ENCODE measurements at regions not wholly inside any gene's neighbourhood (a gene's known extent, or its start where the extent isn't known, plus 50 kb on each side); places are given as distances from the start of the nearest gene placed in this dataset.
A peak's percentile ranks its signal among the peaks of the same experiment; 100 is the strongest.

DNA sequence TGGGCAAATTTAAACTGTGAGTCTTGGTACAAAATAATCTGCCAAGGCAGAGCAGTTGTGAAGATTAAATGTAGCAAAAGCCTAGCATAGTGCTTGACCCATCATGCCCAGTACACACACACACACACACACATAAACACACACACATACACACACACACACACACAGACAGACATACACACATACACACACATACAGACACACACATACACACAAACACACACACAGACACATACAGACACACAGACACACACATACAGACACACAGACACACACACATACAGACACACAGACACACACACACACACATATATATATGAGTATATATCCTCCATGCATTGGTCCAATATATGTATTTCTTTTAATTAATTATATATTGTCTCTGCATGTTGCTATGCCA, 328.8 kb upstream of the DNAJC19 start:
- no peaks in the 10 kb centered on the region for H4K20me1 ChIP-seq
- no peaks in the 10 kb centered on the region for H3K27me3 ChIP-seq
- no peaks in the 10 kb centered on the region for H3K36me3 ChIP-seq
- no peak overlapping the region for H3K4me2 ChIP-seq
- H3K9me3 ChIP-seq (replicated peaks in 1 of 11) = no peaks in the 10 kb centered on the region
- no peak overlapping the region for H3K4me3 ChIP-seq
- H3K4me1 ChIP-seq = peaks cover 0 to 4% (median 0%) of the 10 kb centered on the region in 10 experiments; a peak in 1 of 20 replicates
- no peak overlapping the region for H3K27ac ChIP-seq
- TF ChIP-seq Cebpa-rat (IDR thresholded peaks at IDR 0.05) = no peak
- H3K9ac ChIP-seq = no peak overlapping the region

DNA sequence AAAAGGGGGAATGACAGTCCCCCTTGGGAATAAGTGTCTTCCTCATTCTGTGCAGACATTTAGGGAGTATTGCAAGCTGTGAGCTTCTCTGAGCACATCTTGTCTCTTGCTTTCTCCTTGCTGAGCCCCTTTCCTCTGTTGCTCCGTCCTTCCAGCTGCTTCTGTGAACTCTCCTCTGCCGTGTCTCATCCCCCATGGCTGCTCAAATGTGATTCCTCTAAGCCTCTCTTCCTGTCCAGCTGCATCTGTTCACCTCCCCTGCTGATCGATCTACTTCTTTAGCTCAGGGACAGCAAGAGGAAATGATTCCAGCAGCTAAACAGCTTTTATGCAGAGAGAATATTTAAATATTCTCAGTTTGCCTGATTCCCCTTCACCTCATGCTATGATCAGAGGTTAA, 328.0 kb upstream of the DNAJC19 start:
- H3K27ac ChIP-seq = no peak overlapping the region
- no peaks in the 10 kb centered on the region for H3K36me3 ChIP-seq
- no peak overlapping the region for H3K4me3 ChIP-seq
- H3K4me2 ChIP-seq = 0 out of 22 replicates have a peak overlapping the region, but pooled peaks of 1 of the 11 experiments have one; percentile 2
- TF ChIP-seq Cebpa-rat (IDR thresholded peaks at IDR 0.05) = no peak
- no peaks in the 10 kb centered on the region for H3K9me3 ChIP-seq (replicated peaks in 1 of 11)
- no peaks in the 10 kb centered on the region for H3K27me3 ChIP-seq
- H4K20me1 ChIP-seq = no peaks in the 10 kb centered on the region
- H3K4me1 ChIP-seq = peaks cover 0 to 4% (median 0%) of the 10 kb centered on the region in 10 experiments; a peak in 2 of 20 replicates
- no peak overlapping the region for H3K9ac ChIP-seq

DNA sequence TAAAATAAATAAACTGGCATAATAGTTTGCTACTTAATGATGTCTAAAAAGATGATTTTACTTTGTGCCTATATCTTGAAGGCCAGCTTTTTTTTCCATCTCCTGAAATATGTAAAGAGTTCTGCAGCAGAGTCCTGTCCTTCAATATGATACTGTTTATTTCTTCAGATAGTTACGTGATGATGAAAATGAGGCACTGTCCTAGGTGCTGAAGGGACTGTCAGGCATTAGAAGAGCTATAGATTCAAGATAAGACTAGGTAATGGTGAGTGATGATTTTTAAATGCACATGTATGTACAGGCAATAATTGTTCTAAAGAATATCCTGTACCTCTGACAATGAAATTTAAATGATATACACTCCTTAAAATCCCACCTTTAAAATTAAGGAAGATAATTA, 326.9 kb upstream of the DNAJC19 start:
- no peaks in the 10 kb centered on the region for H3K9me3 ChIP-seq (replicated peaks in 1 of 11)
- H3K27ac ChIP-seq = no peak overlapping the region
- no peak overlapping the region for H3K9ac ChIP-seq
- no peaks in the 10 kb centered on the region for H3K27me3 ChIP-seq
- no peaks in the 10 kb centered on the region for H3K36me3 ChIP-seq
- no peak for TF ChIP-seq Cebpa-rat (IDR thresholded peaks at IDR 0.05)
- H3K4me2 ChIP-seq = no peak overlapping the region
- peaks cover 0 to 9% (median 2%) of the 10 kb centered on the region in 10 experiments; a peak in 6 of 20 replicates for H3K4me1 ChIP-seq
- no peak overlapping the region for H3K4me3 ChIP-seq
- no peaks in the 10 kb centered on the region for H4K20me1 ChIP-seq

DNA sequence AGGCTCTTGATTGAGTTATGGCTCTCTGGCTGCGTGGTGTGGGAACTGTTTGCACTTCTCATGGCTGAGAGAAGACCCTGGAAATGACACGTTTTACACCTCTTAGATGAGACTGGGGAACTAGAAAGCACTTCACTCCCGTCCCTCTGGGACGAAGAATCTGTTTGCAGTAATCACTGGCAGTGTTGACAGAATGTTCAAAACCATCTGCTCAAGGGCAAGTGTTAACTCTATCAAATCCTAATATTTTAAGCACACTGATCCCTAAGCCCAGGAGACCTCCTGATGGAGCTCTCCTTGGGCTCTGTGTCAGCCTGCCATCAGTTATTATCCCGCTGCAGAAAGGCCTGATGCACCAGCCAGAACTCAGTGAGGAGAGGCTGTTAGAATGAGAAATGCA, 323.8 kb upstream of the DNAJC19 start:
- no peak overlapping the region for H3K4me3 ChIP-seq
- no peaks in the 10 kb centered on the region for H3K36me3 ChIP-seq
- no peaks in the 10 kb centered on the region for H4K20me1 ChIP-seq
- no peak overlapping the region for H3K9ac ChIP-seq
- no peaks in the 10 kb centered on the region for H3K27me3 ChIP-seq
- no peak overlapping the region for H3K27ac ChIP-seq
- H3K9me3 ChIP-seq (replicated peaks in 1 of 11) = no peaks in the 10 kb centered on the region
- H3K4me2 ChIP-seq = no peak overlapping the region
- peaks cover 0 to 14% (median 5%) of the 10 kb centered on the region in 10 experiments; a peak in 9 of 20 replicates for H3K4me1 ChIP-seq
- no peak for TF ChIP-seq Cebpa-rat (IDR thresholded peaks at IDR 0.05)

DNA sequence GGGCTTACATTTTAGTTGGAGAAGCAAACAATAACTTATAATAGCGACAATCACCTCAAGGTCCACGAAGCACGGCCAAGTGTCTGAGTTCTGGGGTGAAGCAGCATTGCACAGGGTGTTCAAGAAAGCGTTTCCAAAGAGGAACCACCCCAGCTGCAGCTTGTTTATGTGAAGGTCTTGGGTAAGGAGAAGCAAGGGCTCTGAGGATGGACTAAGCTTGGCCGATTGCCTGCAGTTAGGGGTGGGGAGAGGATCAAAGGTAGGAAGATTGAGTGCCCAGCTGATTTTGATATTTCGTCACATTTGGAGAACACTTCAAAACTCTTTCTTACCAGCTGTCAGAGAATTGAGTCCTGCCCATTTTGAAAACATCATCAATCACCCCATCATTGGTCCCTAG, 321.6 kb upstream of the DNAJC19 start:
- H3K4me3 ChIP-seq = no peak overlapping the region
- H3K9me3 ChIP-seq (replicated peaks in 1 of 11) = no peaks in the 10 kb centered on the region
- H3K9ac ChIP-seq = no peak overlapping the region; a peak in 1 of 22 replicates
- no peaks in the 10 kb centered on the region for H3K27me3 ChIP-seq
- peaks cover 0 to 14% (median 4%) of the 10 kb centered on the region in 10 experiments; a peak in 8 of 20 replicates for H3K4me1 ChIP-seq
- H3K36me3 ChIP-seq = no peaks in the 10 kb centered on the region
- H4K20me1 ChIP-seq = no peaks in the 10 kb centered on the region
- peak overlapping the region in 4 of 11 experiments; percentile 4 to 41 (median 20); a peak in 6 of 22 replicates for H3K4me2 ChIP-seq
- TF ChIP-seq Cebpa-rat (IDR thresholded peaks at IDR 0.05) = peak in 3 of 11 experiments; percentile 39 to 62 (median 57); a peak in 5 of 22 replicates
- H3K27ac ChIP-seq = no peak overlapping the region; a peak in 2 of 22 replicates

DNA sequence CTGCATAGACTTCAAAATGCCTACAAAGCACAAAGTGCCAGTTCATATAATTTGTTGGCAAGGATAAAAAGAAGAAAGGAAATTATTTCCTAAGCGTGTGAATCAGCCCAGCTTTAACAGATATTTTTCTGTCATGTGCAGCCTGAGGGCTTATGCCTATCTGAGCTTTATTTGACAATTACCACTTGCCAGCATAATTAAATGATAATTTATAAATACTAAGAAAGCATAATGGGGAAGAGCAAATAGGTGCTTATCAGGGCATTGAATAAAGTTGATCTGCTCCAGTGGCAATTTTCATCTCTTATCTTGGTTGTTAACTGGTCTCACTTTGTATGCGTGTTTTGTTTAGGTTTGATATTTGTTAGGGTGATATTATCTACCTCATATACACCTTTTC, 313.4 kb upstream of the DNAJC19 start:
- H3K4me3 ChIP-seq = no peak overlapping the region
- no peaks in the 10 kb centered on the region for H3K36me3 ChIP-seq
- no peaks in the 10 kb centered on the region for H4K20me1 ChIP-seq
- no peak overlapping the region for H3K9ac ChIP-seq
- no peak for TF ChIP-seq Cebpa-rat (IDR thresholded peaks at IDR 0.05)
- H3K4me2 ChIP-seq = no peak overlapping the region
- H3K27ac ChIP-seq = no peak overlapping the region
- no peaks in the 10 kb centered on the region for H3K27me3 ChIP-seq
- no peaks in the 10 kb centered on the region for H3K9me3 ChIP-seq (replicated peaks in 1 of 11)
- no peaks in the 10 kb centered on the region for H3K4me1 ChIP-seq

DNA sequence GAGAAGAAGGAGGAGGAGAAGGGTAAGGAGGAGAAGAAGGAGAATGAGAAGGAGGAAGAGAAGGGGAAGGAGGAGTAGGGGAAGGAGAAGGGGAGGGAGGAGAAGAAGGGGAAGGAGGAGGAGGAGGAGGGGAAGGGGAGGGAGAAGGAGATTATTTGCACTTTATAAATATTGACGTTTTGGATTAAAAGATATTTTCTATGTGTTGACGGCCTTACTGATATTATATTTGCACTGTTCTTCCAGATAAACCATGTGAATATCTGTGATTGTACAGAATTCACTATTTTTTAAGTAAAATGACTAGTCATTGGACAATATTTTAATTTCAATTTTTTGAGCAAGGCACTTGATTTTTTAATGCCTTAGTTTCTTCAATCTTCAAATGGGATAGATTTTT, 310.5 kb upstream of the DNAJC19 start:
- no peak for TF ChIP-seq Cebpa-rat (IDR thresholded peaks at IDR 0.05)
- no peaks in the 10 kb centered on the region for H4K20me1 ChIP-seq
- H3K4me2 ChIP-seq = no peak overlapping the region
- H3K27ac ChIP-seq = no peak overlapping the region
- no peaks in the 10 kb centered on the region for H3K4me1 ChIP-seq
- no peak overlapping the region for H3K4me3 ChIP-seq
- no peaks in the 10 kb centered on the region for H3K27me3 ChIP-seq
- H3K9me3 ChIP-seq (replicated peaks in 1 of 11) = no peaks in the 10 kb centered on the region
- no peak overlapping the region for H3K9ac ChIP-seq
- H3K36me3 ChIP-seq = no peaks in the 10 kb centered on the region

DNA sequence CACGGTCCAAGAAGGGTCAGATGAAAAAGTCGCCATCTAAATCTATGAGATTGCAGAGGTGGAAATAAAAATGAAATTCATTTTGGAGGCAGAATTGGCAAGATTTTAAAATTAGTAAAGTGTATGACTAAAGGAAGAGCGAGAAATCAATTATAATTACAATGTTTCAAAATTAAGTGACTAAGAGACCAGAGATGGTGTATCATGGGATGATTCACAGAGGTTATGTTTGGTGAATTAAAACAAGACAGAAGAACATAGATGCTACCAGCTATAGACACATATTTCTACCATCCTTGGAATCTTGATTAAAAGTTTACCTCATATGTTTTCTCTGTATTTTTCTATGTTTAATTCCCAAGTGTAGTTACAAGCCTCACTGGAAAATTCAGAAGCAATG, 308.9 kb upstream of the DNAJC19 start:
- Histone ChIP-seq H3K27me3 (no peaks in the 10 kb centered on the region), H3K9ac (no peak overlapping the region), H3K4me2 (no peak overlapping the region)

DNA sequence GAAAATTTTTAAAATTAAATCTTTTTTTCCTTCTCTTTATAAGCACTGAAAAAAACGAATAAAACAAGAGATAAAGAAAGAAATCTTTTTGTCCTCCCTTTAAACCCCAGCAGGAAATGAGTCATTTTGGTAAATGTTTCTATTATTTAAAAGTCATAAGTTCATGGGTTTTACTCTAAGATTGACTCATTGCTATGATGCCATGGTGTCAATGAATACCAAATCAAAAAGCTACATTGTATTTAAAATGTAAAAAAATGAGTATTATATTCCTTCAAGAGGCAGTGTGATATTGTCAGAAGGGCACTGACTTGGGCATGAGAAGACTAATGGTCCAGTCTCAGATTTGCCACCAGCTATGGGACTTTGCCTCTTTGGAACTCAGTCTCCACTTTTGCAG, 303.4 kb upstream of the DNAJC19 start:
- no peak for TF ChIP-seq Cebpa-rat (IDR thresholded peaks at IDR 0.05)

More for the DNA sequence above, 308.9 kb upstream of the DNAJC19 start:
- no peak for TF ChIP-seq Cebpa-rat (IDR thresholded peaks at IDR 0.05)
- Histone ChIP-seq H3K4me3 (no peak overlapping the region), H3K9me3 (replicated peaks in 1 of 11) (no peaks in the 10 kb centered on the region), H3K36me3 (no peaks in the 10 kb centered on the region), H3K4me1 (0 out of 20 replicates have a peak, but pooled peaks cover 0 to under 1% (median 0%) of the 10 kb centered on the region in 10 experiments), H4K20me1 (no peaks in the 10 kb centered on the region), H3K27ac (no peak overlapping the region)

DNA sequence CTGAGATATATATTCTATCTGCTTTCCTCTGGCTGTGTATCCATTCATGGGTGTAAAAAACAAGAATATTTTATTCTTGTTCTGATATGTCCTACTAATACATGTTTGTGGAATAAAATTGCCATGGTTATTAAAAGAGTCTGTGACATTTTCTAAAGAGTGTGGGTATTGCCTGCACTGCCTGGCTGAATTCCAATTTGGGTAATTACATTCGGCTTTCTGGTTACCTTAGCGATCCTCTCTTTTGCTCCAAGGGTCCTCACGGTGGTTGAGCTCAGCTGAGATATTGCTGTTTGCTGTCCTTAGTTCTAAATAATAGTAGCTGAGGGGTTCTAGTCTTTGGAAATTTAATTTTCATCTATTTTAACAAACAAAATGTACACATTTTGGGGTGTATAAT, 301.4 kb upstream of the DNAJC19 start:
- H3K4me2 ChIP-seq = no peak overlapping the region
- no peak overlapping the region for H3K4me3 ChIP-seq
- TF ChIP-seq Cebpa-rat (IDR thresholded peaks at IDR 0.05) = no peak
- no peaks in the 10 kb centered on the region for H3K36me3 ChIP-seq
- no peaks in the 10 kb centered on the region for H3K27me3 ChIP-seq
- no peaks in the 10 kb centered on the region for H4K20me1 ChIP-seq
- no peak overlapping the region for H3K27ac ChIP-seq
- peaks cover 0 to 13% (median 0%) of the 10 kb centered on the region in 10 experiments; a peak in 7 of 20 replicates for H3K4me1 ChIP-seq
- no peak overlapping the region for H3K9ac ChIP-seq
- H3K9me3 ChIP-seq (replicated peaks in 1 of 11) = no peaks in the 10 kb centered on the region

More for the DNA sequence above, 303.4 kb upstream of the DNAJC19 start:
- Histone ChIP-seq H3K4me1 (peaks cover 0 to 13% (median 0%) of the 10 kb centered on the region in 10 experiments; a peak in 7 of 20 replicates), H3K9me3 (replicated peaks in 1 of 11) (no peaks in the 10 kb centered on the region), H3K4me2 (peak overlapping the region in 4 of 11 experiments; percentile 3 to 27 (median 14); a peak in 6 of 22 replicates), H4K20me1 (no peaks in the 10 kb centered on the region), H3K27me3 (no peaks in the 10 kb centered on the region), H3K27ac (no peak overlapping the region), H3K9ac (no peak overlapping the region), H3K4me3 (no peak overlapping the region), H3K36me3 (no peaks in the 10 kb centered on the region)
